ENCODE measurements at regions not wholly inside any gene's neighbourhood (a gene's known extent, or its start where the extent isn't known, plus 50 kb on each side); places are given as distances from the start of the nearest gene placed in this dataset.

DNA sequence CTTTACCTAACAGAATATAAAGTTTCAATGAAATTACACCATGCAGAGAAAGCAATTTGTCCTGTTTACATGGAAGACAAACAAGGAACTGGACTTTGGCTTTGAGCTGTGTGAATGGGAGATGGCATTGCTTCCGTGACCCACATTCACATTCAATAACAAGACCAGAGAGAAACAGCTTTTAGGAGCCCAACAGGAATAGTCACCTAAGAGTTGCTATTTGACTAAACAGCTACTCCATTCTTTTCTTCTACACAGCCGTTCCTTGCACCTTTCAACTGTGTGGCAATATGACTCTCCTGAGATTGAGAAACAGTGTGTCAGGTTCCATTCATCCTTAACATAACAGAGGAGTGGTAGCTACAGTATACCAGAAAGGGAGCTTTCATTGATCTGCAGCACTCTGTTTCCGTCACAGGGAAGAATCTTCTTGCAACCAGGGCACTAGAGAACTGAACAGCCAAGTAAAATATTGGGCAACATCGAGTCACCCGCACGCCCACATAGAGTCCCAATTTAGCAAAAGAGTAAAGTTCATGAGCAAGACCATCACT, 355.1 kb downstream of the HAO1 start:
- Mint-ChIP-seq H3K27ac (no peak overlapping the region), H3K27me3 (no peaks in the 10 kb centered on the region), H3K9me3 (ENCODE audit: low read depth) (no peaks in the 10 kb centered on the region), H3K36me3 (ENCODE audit: low read depth) (no peaks in the 10 kb centered on the region), H3K4me1 (no peaks in the 10 kb centered on the region), H3K4me3 (no peak overlapping the region)
- CTCF ChIA-PET: no interaction called here
- ATAC-seq: no peak
- POLR2A ChIA-PET: no interaction called here
- intact Hi-C loops (cut with DNase I, micrococcal nuclease): no loop called here
- no peak for DNase-seq

DNA sequence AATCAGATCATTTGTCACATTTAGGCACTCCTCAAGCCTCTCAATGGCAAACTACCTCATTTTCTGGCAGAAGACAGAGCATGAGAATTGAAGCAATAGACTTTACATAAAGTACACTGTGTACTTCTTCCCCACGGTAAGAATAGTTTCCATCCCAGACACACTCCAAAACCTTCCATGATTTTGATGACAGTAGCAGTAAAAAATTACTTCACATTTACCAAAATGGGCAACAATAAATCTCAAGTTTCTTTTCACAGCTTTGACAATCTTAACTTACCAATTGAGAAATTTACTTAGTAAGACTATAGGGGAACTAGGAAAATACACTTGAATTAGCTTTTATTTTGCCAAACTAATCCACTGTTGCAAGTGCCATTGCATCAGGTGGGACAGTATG, 353.8 kb downstream of the HAO1 start:
- CTCF ChIA-PET: no interaction called here
- intact Hi-C loops (cut with DNase I, micrococcal nuclease): no loop called here
- DNase-seq: no peak
- H3K27ac Mint-ChIP-seq: no peak overlapping the region
- H3K4me1 Mint-ChIP-seq: no peaks in the 10 kb centered on the region
- no peaks in the 10 kb centered on the region for H3K27me3 Mint-ChIP-seq
- peaks cover under 1% of the 10 kb centered on the region for H3K9me3 Mint-ChIP-seq (ENCODE audit: low read depth)
- no peak overlapping the region for H3K4me3 Mint-ChIP-seq
- POLR2A ChIA-PET: no interaction called here
- no peak for ATAC-seq
- H3K36me3 Mint-ChIP-seq (ENCODE audit: low read depth): no peaks in the 10 kb centered on the region

DNA sequence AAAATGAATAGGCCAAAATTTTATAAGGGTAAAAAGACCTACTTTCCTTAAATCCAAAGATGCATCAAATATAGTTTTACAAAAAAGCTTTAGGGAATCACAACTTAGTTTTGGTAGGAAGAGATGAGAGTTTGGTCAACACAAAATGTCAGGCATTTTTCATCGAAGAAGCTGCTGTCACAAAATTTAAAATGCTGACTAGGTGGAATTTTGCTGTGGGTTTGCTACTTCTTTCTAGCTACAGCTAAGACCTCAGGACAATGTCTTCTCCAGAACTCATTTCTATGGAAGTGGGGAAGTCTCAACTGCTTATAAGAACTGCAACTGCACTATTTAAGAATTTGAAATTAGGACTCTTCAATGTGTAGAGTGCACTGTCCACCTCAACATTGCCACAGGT, 351.1 kb downstream of the HAO1 start:
- Mint-ChIP-seq H3K27ac (no peak overlapping the region), H3K9me3 (ENCODE audit: low read depth) (peaks cover 3% of the 10 kb centered on the region), H3K4me1 (no peaks in the 10 kb centered on the region), H3K36me3 (ENCODE audit: low read depth) (no peaks in the 10 kb centered on the region), H3K4me3 (no peak overlapping the region), H3K27me3 (no peaks in the 10 kb centered on the region)
- intact Hi-C loops (cut with DNase I, micrococcal nuclease): no loop called here
- DNase-seq: no peak
- POLR2A ChIA-PET: no interaction called here
- no peak for ATAC-seq
- CTCF ChIA-PET: no interaction called here

DNA sequence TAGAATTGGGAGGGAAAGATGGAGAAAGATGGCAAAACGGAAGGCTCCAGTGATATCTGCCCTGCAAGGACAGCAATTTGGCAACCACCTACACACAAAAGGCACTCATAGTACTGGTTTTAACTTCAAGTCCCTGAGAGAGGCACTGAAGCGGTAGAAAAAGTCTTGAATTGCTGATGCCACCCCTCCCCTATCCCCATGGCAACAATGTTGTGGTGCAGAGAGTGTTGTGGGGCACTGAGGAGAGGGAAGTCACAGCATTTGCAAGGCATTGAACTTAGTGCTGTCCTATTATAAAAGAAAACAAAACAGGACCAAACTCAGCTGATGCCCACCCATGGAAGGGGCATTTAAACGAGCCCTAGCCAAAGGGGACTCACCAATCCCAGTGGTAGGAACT, 343.7 kb downstream of the HAO1 start:
- POLR2A ChIA-PET: no interaction called here
- no peak for ATAC-seq
- H3K27me3 Mint-ChIP-seq: no peaks in the 10 kb centered on the region
- CTCF ChIA-PET: no interaction called here
- intact Hi-C loops (cut with DNase I, micrococcal nuclease): no loop called here
- H3K4me3 Mint-ChIP-seq: no peak overlapping the region
- no peaks in the 10 kb centered on the region for H3K4me1 Mint-ChIP-seq
- no peak for DNase-seq
- no peaks in the 10 kb centered on the region for H3K36me3 Mint-ChIP-seq (ENCODE audit: low read depth)
- H3K27ac Mint-ChIP-seq: no peak overlapping the region
- peaks cover 2% of the 10 kb centered on the region for H3K9me3 Mint-ChIP-seq (ENCODE audit: low read depth)

DNA sequence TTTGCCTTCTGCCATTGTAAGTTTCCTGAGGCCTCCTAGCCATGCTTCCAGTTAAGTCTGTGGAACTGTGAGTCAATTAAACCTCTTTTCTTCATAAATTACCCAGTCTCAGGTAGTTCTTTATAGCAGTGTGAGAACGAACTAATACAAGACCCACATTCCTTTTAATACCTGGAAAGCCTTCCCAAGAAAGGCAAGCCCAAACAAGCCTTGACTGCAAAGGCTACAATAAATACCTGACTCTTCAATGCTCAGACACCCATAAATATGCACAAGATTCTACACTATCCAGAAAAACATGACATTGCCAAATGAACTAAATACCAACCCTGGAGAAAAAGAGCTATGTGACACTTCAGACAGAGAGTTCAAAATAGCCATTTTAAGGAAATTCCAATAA, 338.8 kb downstream of the HAO1 start:
- intact Hi-C loops (cut with DNase I, micrococcal nuclease): no loop called here

DNA sequence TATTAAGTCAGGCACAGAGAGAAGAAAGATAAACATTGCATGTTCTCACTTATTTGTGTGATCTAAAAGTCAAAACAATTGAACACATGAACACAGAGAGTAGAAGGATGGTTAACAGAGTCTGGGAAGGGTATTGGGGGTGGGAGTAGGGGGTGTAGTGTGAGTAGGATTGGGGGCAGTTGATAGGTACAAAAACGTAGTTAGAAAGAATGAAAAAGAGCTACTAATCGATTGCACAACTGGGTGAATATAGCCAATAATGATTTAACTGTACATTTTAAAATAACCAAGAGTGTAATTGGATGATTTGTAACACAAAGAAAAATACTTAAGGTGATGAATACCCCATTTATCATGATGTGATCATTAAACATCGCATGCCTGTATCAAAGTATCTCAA, 333.3 kb downstream of the HAO1 start:
- H3K36me3 Mint-ChIP-seq (ENCODE audit: low read depth): no peaks in the 10 kb centered on the region
- intact Hi-C loops (cut with DNase I, micrococcal nuclease): no loop called here
- H3K4me1 Mint-ChIP-seq: no peaks in the 10 kb centered on the region
- no peaks in the 10 kb centered on the region for H3K27me3 Mint-ChIP-seq
- H3K9me3 Mint-ChIP-seq (ENCODE audit: low read depth): peaks cover 2% of the 10 kb centered on the region
- CTCF ChIA-PET: no interaction called here
- no peak for DNase-seq
- POLR2A ChIA-PET: no interaction called here
- no peak overlapping the region for H3K4me3 Mint-ChIP-seq
- no peak overlapping the region for H3K27ac Mint-ChIP-seq
- ATAC-seq: no peak

More for the DNA sequence above, 338.8 kb downstream of the HAO1 start:
- ATAC-seq: no peak
- ChIA-PET POLR2A (no interaction called here), CTCF (no interaction called here)
- no peak for DNase-seq
- Mint-ChIP-seq H3K36me3 (ENCODE audit: low read depth) (no peaks in the 10 kb centered on the region), H3K27ac (no peak overlapping the region), H3K4me3 (no peak overlapping the region), H3K27me3 (no peaks in the 10 kb centered on the region), H3K4me1 (no peaks in the 10 kb centered on the region), H3K9me3 (ENCODE audit: low read depth) (no peaks in the 10 kb centered on the region)

DNA sequence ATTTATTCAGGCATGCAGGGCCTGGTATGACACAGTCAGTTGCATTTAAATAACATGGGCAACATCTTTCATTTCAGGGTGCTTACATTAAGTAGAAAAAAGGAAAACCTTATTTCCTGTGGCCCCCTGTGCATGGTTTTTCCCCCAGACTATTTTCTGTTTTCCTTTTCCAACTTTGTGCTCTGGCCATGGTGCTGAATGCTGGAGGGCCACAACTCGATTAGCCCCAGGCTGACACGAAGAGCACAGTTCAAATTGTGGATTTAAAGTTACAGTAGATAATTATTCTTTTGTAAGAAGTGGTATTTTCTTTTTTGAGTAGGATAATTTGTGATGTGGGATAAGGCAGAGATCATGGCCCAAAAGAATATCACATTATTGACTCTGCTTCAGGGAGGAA, 332.0 kb downstream of the HAO1 start:
- no peaks in the 10 kb centered on the region for H3K27me3 Mint-ChIP-seq
- CTCF ChIA-PET: no interaction called here
- no peak for ATAC-seq
- DNase-seq: no peak
- POLR2A ChIA-PET: no interaction called here
- H3K9me3 Mint-ChIP-seq (ENCODE audit: low read depth): peaks cover 2% of the 10 kb centered on the region
- intact Hi-C loops (cut with DNase I, micrococcal nuclease): no loop called here
- no peaks in the 10 kb centered on the region for H3K4me1 Mint-ChIP-seq
- H3K27ac Mint-ChIP-seq: no peak overlapping the region
- H3K4me3 Mint-ChIP-seq: no peak overlapping the region
- H3K36me3 Mint-ChIP-seq (ENCODE audit: low read depth): no peaks in the 10 kb centered on the region

DNA sequence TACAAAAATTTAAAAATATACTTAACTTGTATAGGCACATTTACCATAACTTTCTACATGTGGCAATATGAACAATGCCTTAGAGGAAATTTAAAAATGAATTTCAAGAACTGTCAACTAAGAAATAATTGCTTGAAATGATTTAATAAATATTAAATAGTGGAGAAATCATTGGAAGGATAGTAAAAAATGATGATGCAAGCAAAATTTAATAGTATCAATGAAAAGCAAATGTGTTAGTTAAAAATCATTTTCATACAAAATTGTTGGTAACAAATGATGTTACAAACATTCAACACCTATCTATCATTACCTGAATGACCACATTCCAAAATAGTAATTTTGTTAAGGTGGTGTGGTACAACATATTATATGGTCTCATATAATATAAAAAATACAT, 331.0 kb downstream of the HAO1 start:
- intact Hi-C loops (cut with DNase I, micrococcal nuclease): no loop called here

DNA sequence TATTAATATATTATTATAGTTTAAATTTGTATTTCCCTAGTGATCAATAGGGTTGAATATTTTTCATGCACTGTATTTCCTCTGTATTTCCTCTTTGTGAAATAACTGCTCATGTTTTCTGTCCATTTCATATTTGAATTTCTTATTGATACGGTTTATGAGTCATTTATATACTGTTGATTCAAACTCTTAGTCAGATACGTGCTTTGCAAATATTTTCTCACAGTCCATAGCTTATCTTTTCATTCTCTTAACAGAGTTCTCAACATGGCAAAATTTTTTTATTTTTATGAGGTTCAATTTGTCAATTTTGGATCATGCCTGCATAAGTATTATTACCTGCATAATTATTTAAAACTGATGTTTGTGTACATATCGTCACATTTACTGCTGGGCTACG, 329.6 kb downstream of the HAO1 start:
- no peaks in the 10 kb centered on the region for H3K27me3 Mint-ChIP-seq
- peaks cover 2% of the 10 kb centered on the region for H3K9me3 Mint-ChIP-seq (ENCODE audit: low read depth)
- H3K36me3 Mint-ChIP-seq (ENCODE audit: low read depth): no peaks in the 10 kb centered on the region
- H3K27ac Mint-ChIP-seq: no peak overlapping the region
- DNase-seq: no peak
- CTCF ChIA-PET: no interaction called here
- no peak for ATAC-seq
- intact Hi-C loops (cut with DNase I, micrococcal nuclease): no loop called here
- no peaks in the 10 kb centered on the region for H3K4me1 Mint-ChIP-seq
- POLR2A ChIA-PET: no interaction called here
- no peak overlapping the region for H3K4me3 Mint-ChIP-seq

More for the DNA sequence above, 331.0 kb downstream of the HAO1 start:
- POLR2A ChIA-PET: no interaction called here
- ATAC-seq: no peak
- H3K9me3 Mint-ChIP-seq (ENCODE audit: low read depth): peaks cover 2% of the 10 kb centered on the region
- H3K27me3 Mint-ChIP-seq: no peaks in the 10 kb centered on the region
- no peaks in the 10 kb centered on the region for H3K4me1 Mint-ChIP-seq
- no peak for DNase-seq
- no peak overlapping the region for H3K27ac Mint-ChIP-seq
- H3K36me3 Mint-ChIP-seq (ENCODE audit: low read depth): no peaks in the 10 kb centered on the region
- H3K4me3 Mint-ChIP-seq: no peak overlapping the region
- CTCF ChIA-PET: no interaction called here

DNA sequence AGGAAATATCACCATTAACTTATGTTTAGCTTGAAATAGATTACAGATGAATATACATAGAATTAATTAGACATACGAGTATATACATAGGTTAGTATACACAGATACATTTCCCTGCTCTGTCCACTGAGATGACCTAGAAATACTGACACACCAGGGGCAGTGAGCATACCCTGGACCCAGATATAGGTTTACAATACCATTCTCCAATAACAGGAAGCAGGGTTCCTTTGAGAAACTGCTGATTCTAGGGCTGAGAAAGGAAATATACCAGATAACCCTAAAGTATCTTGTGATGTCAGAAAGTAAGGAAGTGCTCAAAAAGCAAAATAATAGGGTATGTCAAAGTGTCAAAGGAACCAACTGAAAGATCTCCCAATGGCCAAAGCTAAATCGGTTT, 322.5 kb downstream of the HAO1 start:
- H3K27ac Mint-ChIP-seq: no peak overlapping the region
- H3K4me3 Mint-ChIP-seq: no peak overlapping the region
- ChIA-PET POLR2A (no interaction called here), CTCF (no interaction called here)
- no peaks in the 10 kb centered on the region for H3K36me3 Mint-ChIP-seq (ENCODE audit: low read depth)
- no peaks in the 10 kb centered on the region for H3K27me3 Mint-ChIP-seq
- H3K9me3 Mint-ChIP-seq (ENCODE audit: low read depth): peaks cover 8% of the 10 kb centered on the region
- intact Hi-C loops (cut with DNase I, micrococcal nuclease): no loop called here
- DNase-seq (no peak), ATAC-seq (no peak)
- no peaks in the 10 kb centered on the region for H3K4me1 Mint-ChIP-seq

DNA sequence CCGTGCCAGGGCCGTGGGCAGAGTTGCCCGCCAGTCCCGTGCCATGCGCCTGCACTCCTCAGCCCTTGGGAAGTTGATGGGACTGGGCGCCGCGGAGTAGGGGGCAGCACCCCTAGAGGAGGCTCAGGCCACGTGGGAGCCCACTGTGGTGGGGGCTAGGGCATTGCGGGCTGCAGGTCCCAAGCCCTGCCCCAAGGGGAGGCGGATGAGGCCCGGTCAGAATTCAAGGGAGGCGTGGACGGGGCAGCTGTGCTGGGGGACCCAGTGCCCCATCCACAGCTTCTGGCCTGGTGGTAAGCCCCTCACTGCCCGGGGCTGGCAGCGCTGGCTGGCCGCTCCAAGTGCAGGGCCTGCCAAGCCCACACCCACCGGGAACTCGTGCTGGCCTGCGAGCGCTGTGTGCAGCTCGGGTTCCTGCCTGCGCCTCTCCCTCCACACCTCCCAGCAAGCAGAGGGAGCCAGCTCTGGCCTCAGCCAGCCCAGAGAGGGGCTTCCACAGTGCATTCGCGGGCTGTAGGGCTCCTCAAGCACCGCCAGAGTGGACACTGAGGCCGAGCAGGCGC, 317.8 kb downstream of the HAO1 start:
- no peak for ATAC-seq
- Mint-ChIP-seq H3K9me3 (ENCODE audit: low read depth) (peaks cover 8% of the 10 kb centered on the region), H3K27me3 (no peaks in the 10 kb centered on the region), H3K36me3 (ENCODE audit: low read depth) (no peaks in the 10 kb centered on the region), H3K4me3 (no peak overlapping the region), H3K4me1 (no peaks in the 10 kb centered on the region), H3K27ac (no peak overlapping the region)
- DNase-seq: no peak
- POLR2A ChIA-PET: no interaction called here
- CTCF ChIA-PET: no interaction called here
- intact Hi-C loops (cut with DNase I, micrococcal nuclease): no loop called here

DNA sequence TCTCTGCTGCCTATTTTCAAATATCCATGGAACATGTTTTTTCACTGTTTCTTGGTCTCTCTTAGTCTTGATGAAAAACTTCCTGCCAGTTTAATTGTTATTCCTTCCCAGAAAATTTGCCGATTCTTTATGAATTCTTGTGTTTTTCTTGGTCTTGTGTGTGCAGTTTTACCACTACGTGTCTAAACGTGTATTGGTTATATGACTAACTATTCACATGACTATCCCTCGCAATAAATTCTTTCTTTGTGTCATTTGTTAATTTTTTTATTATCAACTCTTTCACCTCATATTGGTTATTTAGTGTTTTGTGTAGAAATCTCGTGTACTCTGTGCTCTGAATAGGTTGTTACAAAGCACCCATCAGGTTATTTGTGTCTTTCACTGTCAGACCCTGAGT, 315.4 kb downstream of the HAO1 start:
- no peaks in the 10 kb centered on the region for H3K27me3 Mint-ChIP-seq
- ChIA-PET POLR2A (no interaction called here), CTCF (no interaction called here)
- no peak overlapping the region for H3K27ac Mint-ChIP-seq
- no peak overlapping the region for H3K4me3 Mint-ChIP-seq
- H3K4me1 Mint-ChIP-seq: no peaks in the 10 kb centered on the region
- peaks cover 9% of the 10 kb centered on the region for H3K9me3 Mint-ChIP-seq (ENCODE audit: low read depth)
- DNase-seq (no peak), ATAC-seq (no peak)
- intact Hi-C loops (cut with DNase I, micrococcal nuclease): no loop called here
- no peaks in the 10 kb centered on the region for H3K36me3 Mint-ChIP-seq (ENCODE audit: low read depth)
